Activated CD8-positive, alpha-beta T cell treated with anti-CD3 and anti-CD28 coated beads, Interleukin-2, amount 10 ng/mL, durations not matched to agents 7 days and 5 days (primary cell): ENCODE measurements at regions not wholly inside any gene's neighbourhood (a gene's known extent, or its start where the extent isn't known, plus 50 kb on each side); places are given as distances from the start of the nearest gene placed in this dataset.
"Not testable (repeated sequence)": the region's sequence is repeated elsewhere in the genome, so short reads cannot be mapped to it uniquely, and the experiment has no call there.

ENCODE experiments used
- ATAC-seq: fragments of 150-1000 bp; cut with Tn5 transposase; one replicate; pipeline ENCODE4 v1.10.0; 2021; ENCODE audit warnings: moderate library complexity
- CTCF ChIA-PET: fragments of 350-600 bp; sonication (Branson Sonifier 250); formaldehyde crosslinking; loops from one replicate; lab custom pipeline; 2021; ENCODE audit warnings: antibody characterized with exemption; lab: Charles Lee
- POLR2A ChIA-PET: fragments of 350-600 bp; sonication (Branson Sonifier 250); formaldehyde crosslinking; loops from one replicate; lab custom pipeline; 2021; ENCODE audit warnings: antibody characterized with exemption; lab: Charles Lee
- DNase-seq: peaks from one replicate; pipeline ENCODE4 v3.0.0-alpha.2; 2020
- H3K27ac Mint-ChIP-seq: one replicate; pipeline ENCODE4 v1.8.0; 2021; ENCODE audit warnings: mild to moderate bottlenecking, mixed read lengths
- H3K27me3 Mint-ChIP-seq: one replicate; pipeline ENCODE4 v1.8.0; 2021; ENCODE audit warnings: low read depth, mixed read lengths
- H3K36me3 Mint-ChIP-seq: one replicate; pipeline ENCODE4 v1.8.0; 2021; ENCODE audit warnings: low read depth, mixed read lengths
- H3K4me1 Mint-ChIP-seq: one replicate; pipeline ENCODE4 v1.8.0; 2021; ENCODE audit warnings: low read depth, mixed read lengths
- H3K4me3 Mint-ChIP-seq: one replicate; pipeline ENCODE4 v1.8.0; 2021; ENCODE audit warnings: mild to moderate bottlenecking, mixed read lengths
- H3K9me3 Mint-ChIP-seq: one replicate; pipeline ENCODE4 v1.8.0; 2022; ENCODE audit warnings: mixed read lengths; ENCODE audit not compliant: insufficient read depth

DNA sequence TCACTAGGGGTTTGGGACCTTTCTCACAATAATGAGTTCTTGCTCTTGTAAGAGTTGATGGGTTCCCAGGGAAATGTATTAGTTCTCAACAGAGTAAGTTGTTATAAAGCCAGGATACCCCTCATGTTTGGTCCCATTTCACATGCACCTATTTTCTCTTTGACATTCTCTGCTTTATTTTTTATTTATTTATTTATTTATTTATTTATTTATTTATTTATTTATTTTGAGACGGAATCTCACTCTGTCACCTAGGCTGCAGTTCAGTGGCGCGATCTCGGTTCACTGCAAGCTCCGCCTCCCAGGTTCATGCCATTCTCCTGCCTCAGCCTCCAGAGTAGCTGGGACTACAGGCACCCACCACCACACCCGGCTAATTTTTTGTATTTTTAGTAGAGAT, 52.2 kb downstream of the ACTRT1 start:
- POLR2A ChIA-PET = not testable (repeated sequence)

DNA sequence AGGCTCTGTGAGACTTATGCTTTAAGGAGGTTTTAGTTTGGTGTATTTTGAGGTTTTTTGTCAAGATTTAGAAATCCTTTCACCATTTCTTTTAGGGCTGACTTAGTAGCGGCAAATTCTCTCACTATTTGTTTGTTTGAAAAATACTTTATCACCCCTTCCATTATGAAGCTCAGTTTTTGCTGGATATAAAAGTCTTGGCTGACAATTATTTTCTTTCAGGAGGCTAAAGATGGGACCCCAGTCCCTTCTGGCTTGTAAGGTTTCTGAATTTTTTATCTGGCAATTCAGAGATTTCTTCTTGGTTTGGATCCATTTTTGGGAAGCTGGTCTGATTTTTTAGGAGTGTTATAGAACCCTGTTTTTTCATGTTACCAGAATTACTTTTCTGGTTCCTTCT, 88.5 kb downstream of the ACTRT1 start:
- ATAC-seq (no peak), DNase-seq (no peak)
- Mint-ChIP-seq H3K4me1 (no peaks in the 10 kb centered on the region), H3K36me3 (no peaks in the 10 kb centered on the region), H3K4me3 (no peak overlapping the region), H3K9me3 (no peaks in the 10 kb centered on the region), H3K27ac (no peak overlapping the region), H3K27me3 (no peaks in the 10 kb centered on the region)
- POLR2A ChIA-PET = no interaction called here
- CTCF ChIA-PET = no interaction called here

More for the DNA sequence above, 52.2 kb downstream of the ACTRT1 start:
- H3K27ac Mint-ChIP-seq, H3K9me3 Mint-ChIP-seq, H3K27me3 Mint-ChIP-seq, H3K4me3 Mint-ChIP-seq, H3K4me1 Mint-ChIP-seq, H3K36me3 Mint-ChIP-seq, DNase-seq, CTCF ChIA-PET, ATAC-seq: not testable (repeated sequence)

DNA sequence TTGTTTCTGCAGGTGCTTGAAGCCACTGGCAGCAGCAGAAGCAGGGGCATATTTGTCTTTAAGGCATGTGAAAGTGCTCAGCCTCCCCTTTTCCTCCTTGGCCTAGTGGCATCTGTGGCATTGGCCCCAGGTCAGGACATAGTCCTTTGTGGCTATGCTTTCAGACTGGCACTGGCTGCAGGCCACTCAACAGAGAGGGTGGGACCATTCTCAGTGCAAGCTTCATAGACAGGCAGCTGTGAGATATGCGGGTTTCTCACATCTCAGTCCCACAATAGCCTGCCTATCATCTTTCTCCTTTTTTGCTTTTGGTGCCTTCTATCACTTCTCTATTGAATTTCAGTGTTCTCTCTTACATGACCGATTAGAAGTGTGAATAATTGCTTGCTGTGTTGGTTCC, 104.8 kb downstream of the ACTRT1 start:
- no peaks in the 10 kb centered on the region for H3K9me3 Mint-ChIP-seq
- H3K27ac Mint-ChIP-seq = no peak overlapping the region
- no peaks in the 10 kb centered on the region for H3K36me3 Mint-ChIP-seq
- ATAC-seq = no peak
- H3K4me3 Mint-ChIP-seq = no peak overlapping the region
- H3K27me3 Mint-ChIP-seq = no peaks in the 10 kb centered on the region
- no peaks in the 10 kb centered on the region for H3K4me1 Mint-ChIP-seq
- ChIA-PET CTCF (no interaction called here), POLR2A (no interaction called here)
- no peak for DNase-seq

DNA sequence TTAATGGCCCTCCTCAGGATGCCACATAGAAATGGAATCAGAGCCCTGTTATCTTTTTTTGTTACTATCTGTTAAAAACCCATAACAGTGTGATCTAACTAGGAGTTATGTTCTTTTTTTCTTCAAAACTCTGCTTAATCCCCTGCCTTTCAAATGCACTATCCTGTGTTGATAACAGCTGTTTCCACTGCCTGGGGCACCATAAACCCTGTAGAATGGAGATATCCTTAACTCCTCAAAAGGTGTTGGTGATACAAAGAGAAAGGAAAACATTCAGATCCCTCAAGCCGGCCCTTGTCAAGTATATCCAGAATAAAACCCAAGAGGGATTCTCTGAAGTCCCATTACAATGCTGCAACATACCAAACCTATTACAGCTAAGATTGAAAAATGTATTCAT, 108.6 kb downstream of the ACTRT1 start:
- H3K4me1 Mint-ChIP-seq = no peaks in the 10 kb centered on the region
- ChIA-PET POLR2A (no interaction called here), CTCF (no interaction called here)
- no peaks in the 10 kb centered on the region for H3K36me3 Mint-ChIP-seq
- no peak overlapping the region for H3K4me3 Mint-ChIP-seq
- ATAC-seq (no peak), DNase-seq (no peak)
- no peak overlapping the region for H3K27ac Mint-ChIP-seq
- no peaks in the 10 kb centered on the region for H3K27me3 Mint-ChIP-seq
- no peaks in the 10 kb centered on the region for H3K9me3 Mint-ChIP-seq

DNA sequence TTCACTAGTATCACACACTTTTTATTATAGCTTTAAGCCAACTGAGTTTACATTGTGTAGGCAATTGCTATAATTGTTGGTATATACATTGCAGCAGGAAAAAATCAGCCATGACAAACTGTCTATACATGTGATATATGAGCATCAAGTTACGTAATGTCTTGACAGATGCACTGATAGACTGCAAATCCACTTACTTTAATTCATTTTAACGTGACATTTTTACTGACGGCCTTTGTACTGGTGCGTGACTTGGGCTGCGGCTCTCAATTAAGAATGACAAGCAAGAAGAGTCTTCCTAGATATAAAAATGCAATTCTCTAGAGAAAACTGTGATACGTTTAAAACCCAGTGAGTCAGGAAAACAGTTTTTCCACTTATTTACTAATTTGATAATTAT, 143.8 kb downstream of the ACTRT1 start:
- no peaks in the 10 kb centered on the region for H3K36me3 Mint-ChIP-seq
- no peaks in the 10 kb centered on the region for H3K4me1 Mint-ChIP-seq
- ATAC-seq (no peak), DNase-seq (no peak)
- ChIA-PET POLR2A (no interaction called here), CTCF (no interaction called here)
- no peak overlapping the region for H3K4me3 Mint-ChIP-seq
- no peaks in the 10 kb centered on the region for H3K27me3 Mint-ChIP-seq
- H3K9me3 Mint-ChIP-seq = no peaks in the 10 kb centered on the region
- H3K27ac Mint-ChIP-seq = no peak overlapping the region

DNA sequence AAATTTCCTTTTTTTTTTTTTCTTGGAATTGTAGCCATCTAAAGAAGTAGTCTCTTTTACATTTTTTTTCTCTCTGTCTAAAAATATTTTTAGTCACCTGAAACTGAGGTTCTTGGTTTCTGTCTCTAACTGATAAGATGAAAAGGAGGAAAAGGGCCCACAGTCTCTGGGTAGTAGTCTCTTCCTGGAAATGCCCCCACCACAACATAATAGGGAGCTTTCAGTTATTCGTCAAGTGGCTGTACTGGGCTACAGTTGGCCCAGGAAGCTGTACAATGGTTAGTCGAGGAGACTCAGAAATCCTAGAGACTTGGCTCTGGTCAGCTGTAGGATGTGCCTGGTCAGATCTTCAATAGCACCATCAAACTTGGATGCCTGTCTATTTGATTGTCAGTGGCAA, 163.4 kb downstream of the ACTRT1 start:
- Mint-ChIP-seq H3K27ac (no peak overlapping the region), H3K36me3 (no peaks in the 10 kb centered on the region), H3K27me3 (no peaks in the 10 kb centered on the region), H3K9me3 (peaks cover 5% of the 10 kb centered on the region), H3K4me1 (no peaks in the 10 kb centered on the region), H3K4me3 (no peak overlapping the region)
- DNase-seq = no peak
- POLR2A ChIA-PET = no interaction called here
- ATAC-seq = no peak
- CTCF ChIA-PET = no interaction called here

DNA sequence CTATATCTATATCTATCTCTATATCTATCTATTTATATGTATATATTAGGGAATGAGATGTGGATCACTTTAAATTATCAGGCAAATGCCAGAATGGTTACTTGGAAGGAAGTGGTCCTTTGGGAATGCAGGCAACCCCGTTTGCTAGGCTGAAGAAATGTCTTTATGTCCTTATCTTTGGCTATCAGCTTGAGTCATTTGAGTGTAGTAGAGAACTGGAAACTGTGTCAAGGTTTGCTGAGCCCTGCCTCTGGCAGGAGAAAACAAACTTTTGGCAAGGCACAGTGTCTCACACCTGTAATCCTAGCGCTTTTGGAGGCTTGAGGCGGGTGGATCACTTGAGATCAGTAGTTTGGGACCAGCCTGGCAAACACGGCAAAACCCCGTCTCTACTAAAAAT, 167.3 kb downstream of the ACTRT1 start:
- POLR2A ChIA-PET = no interaction called here
- CTCF ChIA-PET = no interaction called here

DNA sequence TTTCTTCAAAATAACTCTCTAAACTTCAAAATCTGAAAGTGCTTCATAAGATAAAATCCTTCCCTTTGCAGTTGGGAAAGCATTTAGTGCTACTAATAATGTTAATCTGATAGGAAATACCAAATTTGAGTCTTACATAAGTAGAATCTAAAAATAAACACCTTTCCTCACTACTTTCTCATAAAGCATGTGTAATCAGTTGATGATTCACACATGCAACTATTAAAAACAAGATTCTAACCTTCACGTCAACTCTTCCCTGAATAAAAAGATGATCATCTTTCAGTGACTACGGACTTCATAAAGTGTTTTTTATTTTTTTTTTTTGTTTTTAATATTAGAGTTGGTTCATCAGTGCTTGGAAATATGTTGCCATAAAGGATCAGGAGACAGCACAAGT, 172.6 kb downstream of the ACTRT1 start:
- Mint-ChIP-seq H3K27ac (no peak overlapping the region), H3K27me3 (no peaks in the 10 kb centered on the region), H3K9me3 (no peaks in the 10 kb centered on the region), H3K4me1 (no peaks in the 10 kb centered on the region), H3K4me3 (no peak overlapping the region), H3K36me3 (no peaks in the 10 kb centered on the region)
- ATAC-seq (no peak), DNase-seq (no peak)
- ChIA-PET POLR2A (no interaction called here), CTCF (no interaction called here)

More for the DNA sequence above, 167.3 kb downstream of the ACTRT1 start:
- Mint-ChIP-seq H3K27me3 (no peaks in the 10 kb centered on the region), H3K4me3 (no peak overlapping the region), H3K9me3 (peaks cover 5% of the 10 kb centered on the region), H3K27ac (no peak overlapping the region), H3K4me1 (no peaks in the 10 kb centered on the region), H3K36me3 (no peaks in the 10 kb centered on the region)
- no peak for DNase-seq
- ATAC-seq = no peak

DNA sequence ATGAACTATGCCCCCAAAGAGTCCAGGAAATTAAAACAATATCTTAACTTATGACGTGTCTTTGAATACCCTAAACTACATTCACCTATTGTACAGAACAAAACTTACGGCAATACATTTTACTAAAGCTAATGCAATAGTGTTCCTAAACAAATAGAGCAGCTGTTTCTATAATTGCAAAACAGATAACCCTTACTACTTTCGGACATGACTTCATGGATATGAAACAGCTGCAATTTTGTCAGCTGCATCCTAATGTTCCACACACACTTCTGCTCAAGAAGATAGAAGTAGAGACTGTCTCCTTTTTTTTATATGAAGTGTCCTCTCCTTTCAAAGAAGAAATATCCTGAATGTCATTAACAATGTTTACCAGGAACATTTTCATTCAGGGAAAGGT, 174.9 kb downstream of the ACTRT1 start:
- no peak for ATAC-seq
- H3K27me3 Mint-ChIP-seq = no peaks in the 10 kb centered on the region
- POLR2A ChIA-PET = no interaction called here

DNA sequence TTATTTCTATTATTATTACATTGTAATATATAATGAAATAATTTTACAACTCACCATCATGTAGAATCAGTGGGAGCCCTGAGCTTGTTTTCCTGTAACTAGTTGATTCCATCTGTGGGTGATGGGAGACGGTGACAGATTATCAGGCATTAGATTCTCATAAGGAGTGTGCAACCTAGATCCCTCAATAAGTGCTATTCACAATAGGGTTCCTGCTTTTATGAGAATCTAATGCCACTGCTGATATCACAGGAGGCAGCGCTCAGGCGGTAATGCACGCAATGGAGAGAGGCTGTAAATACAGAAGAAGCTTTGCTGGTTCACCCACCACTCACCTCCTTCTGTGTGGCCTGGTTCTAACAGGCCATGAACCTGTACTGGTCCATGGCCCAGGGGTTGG, 178.6 kb downstream of the ACTRT1 start:
- H3K27me3 Mint-ChIP-seq = no peaks in the 10 kb centered on the region
- H3K4me1 Mint-ChIP-seq = no peaks in the 10 kb centered on the region
- H3K4me3 Mint-ChIP-seq = no peak overlapping the region
- no peak for DNase-seq
- no peaks in the 10 kb centered on the region for H3K36me3 Mint-ChIP-seq
- H3K27ac Mint-ChIP-seq = no peak overlapping the region
- POLR2A ChIA-PET = no interaction called here
- no peak for ATAC-seq
- CTCF ChIA-PET = interaction anchor here (0.6 kb wide), 1 partner anchor 232 kb away, joined by 3 read pairs; no protein-coding TSS in a partner anchor
- no peaks in the 10 kb centered on the region for H3K9me3 Mint-ChIP-seq

More for the DNA sequence above, 174.9 kb downstream of the ACTRT1 start:
- no peak for DNase-seq
- Mint-ChIP-seq H3K4me1 (no peaks in the 10 kb centered on the region), H3K4me3 (no peak overlapping the region), H3K36me3 (no peaks in the 10 kb centered on the region), H3K9me3 (no peaks in the 10 kb centered on the region), H3K27ac (no peak overlapping the region)
- CTCF ChIA-PET = no interaction called here

DNA sequence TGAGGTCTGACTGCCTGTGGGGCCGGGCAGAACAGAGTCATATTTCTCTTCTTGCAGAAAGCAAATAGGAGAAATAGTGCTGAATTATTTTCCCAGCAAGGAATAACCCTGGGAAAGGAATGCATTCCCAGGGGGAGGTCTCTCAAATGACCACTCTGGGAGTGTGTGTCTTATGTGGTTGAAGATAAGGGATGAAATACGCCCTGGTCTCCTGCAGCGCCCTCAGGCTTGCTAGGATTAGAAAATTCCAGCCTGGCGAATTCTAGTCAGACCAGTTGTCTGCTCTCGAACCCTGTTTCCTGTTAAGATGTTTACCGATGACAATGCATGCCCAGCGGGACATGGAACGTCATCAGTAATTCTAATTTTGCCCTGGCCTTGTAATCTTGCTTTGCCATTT, 185.3 kb downstream of the ACTRT1 start:
- CTCF ChIA-PET, ATAC-seq, POLR2A ChIA-PET, H3K27me3 Mint-ChIP-seq, DNase-seq, H3K36me3 Mint-ChIP-seq, H3K9me3 Mint-ChIP-seq, H3K27ac Mint-ChIP-seq, H3K4me1 Mint-ChIP-seq, H3K4me3 Mint-ChIP-seq: not testable (repeated sequence)

DNA sequence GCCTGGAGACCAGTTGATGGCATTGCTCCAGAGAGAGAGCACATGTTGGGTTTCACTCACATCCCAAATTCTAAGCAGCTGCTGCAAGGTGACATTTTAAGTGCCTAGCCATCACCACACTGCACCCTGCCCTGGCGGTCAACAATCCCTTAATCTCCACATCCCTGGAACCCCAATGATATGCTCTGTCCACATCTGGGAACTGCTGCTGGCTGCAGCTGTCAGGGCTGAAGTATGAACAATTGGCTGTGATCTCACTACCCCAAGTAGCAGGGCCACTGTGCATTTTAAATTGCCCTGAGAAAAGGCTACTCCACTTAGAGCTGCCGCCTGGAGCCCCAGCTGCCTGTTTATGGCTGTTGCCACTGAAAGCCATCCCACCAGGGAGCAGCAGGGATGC, 190.6 kb downstream of the ACTRT1 start:
- ChIA-PET CTCF (no interaction called here), POLR2A (no interaction called here)
- Mint-ChIP-seq H3K27me3 (no peaks in the 10 kb centered on the region), H3K4me3 (no peak overlapping the region), H3K36me3 (no peaks in the 10 kb centered on the region), H3K4me1 (no peaks in the 10 kb centered on the region), H3K27ac (no peak overlapping the region), H3K9me3 (peaks cover 4% of the 10 kb centered on the region)
- DNase-seq (no peak), ATAC-seq (no peak)
